SK-N-SH treated with all-trans-retinoic acid at 6 μM for 48 hours (cell line): ENCODE measurements at regions not wholly inside any gene's neighbourhood (a gene's known extent, or its start where the extent isn't known, plus 50 kb on each side); places are given as distances from the start of the nearest gene placed in this dataset.

ENCODE experiments used
- CSDC2 ChIP-seq: fragments of 250-450 bp; sonication (Bioruptor Pico); IDR thresholded peaks from 2 replicates; pipeline ENCODE4 v1.5.0; 2020; ENCODE audit warnings: mild to moderate bottlenecking, moderate library complexity
- ESRRG ChIP-seq: fragments of 250-450 bp; sonication (Bioruptor Pico); IDR thresholded peaks from 2 replicates; pipeline ENCODE4 v1.6.1; 2021; ENCODE audit warnings: mild to moderate bottlenecking
- GLIS3 ChIP-seq: fragments of 250-450 bp; sonication (Bioruptor Pico); IDR thresholded peaks from 2 replicates; pipeline ENCODE4 v1.5.0; 2020; ENCODE audit warnings: mild to moderate bottlenecking, moderate library complexity
- OSR1 ChIP-seq: fragments of 250-450 bp; sonication (Bioruptor Pico); IDR thresholded peaks from 2 replicates; pipeline ENCODE4 v1.8.0; 2022; ENCODE audit warnings: moderate library complexity, mild to moderate bottlenecking, inconsistent platforms
- RARB ChIP-seq: fragments of 250-450 bp; sonication (Bioruptor Pico); IDR thresholded peaks from 2 replicates; pipeline ENCODE4 v1.8.0; 2021; ENCODE audit warnings: mild to moderate bottlenecking, moderate library complexity
- SNAI2 ChIP-seq: fragments of 250-450 bp; sonication (Bioruptor Pico); IDR thresholded peaks from 2 replicates; pipeline ENCODE4 v1.5.0; 2020; ENCODE audit warnings: mild to moderate bottlenecking, moderate library complexity
- TCF4 ChIP-seq: fragments of 250-450 bp; sonication (Bioruptor Pico); IDR thresholded peaks from 2 replicates; pipeline ENCODE4 v1.8.0; 2021; ENCODE audit warnings: mild to moderate bottlenecking, moderate library complexity, borderline replicate concordance
- ZNF70 ChIP-seq: fragments of 450-650 bp; formaldehyde crosslinking; IDR thresholded peaks from 2 replicates; pipeline ENCODE4 v1.5.0; 2020; ENCODE audit warnings: mild to moderate bottlenecking, moderate library complexity
- ZNF8 ChIP-seq: fragments of 450-650 bp; formaldehyde crosslinking; IDR thresholded peaks from 2 replicates; pipeline ENCODE4 v1.5.0; 2020; ENCODE audit warnings: mild to moderate bottlenecking, moderate library complexity
- TF ChIP-seq, protein P1 (sequence below): fragments of 250-450 bp; sonication (Bioruptor Pico); IDR thresholded peaks from 2 replicates; pipeline ENCODE4 v1.8.0; 2020; ENCODE audit warnings: mild to moderate bottlenecking, moderate library complexity, borderline replicate concordance
- TF ChIP-seq, protein P2 (sequence below): fragments of 250-450 bp; sonication (Bioruptor Pico); IDR thresholded peaks from 2 replicates; pipeline ENCODE4 v1.5.1; 2020; ENCODE audit warnings: low read depth, mild to moderate bottlenecking, moderate library complexity

DNA sequence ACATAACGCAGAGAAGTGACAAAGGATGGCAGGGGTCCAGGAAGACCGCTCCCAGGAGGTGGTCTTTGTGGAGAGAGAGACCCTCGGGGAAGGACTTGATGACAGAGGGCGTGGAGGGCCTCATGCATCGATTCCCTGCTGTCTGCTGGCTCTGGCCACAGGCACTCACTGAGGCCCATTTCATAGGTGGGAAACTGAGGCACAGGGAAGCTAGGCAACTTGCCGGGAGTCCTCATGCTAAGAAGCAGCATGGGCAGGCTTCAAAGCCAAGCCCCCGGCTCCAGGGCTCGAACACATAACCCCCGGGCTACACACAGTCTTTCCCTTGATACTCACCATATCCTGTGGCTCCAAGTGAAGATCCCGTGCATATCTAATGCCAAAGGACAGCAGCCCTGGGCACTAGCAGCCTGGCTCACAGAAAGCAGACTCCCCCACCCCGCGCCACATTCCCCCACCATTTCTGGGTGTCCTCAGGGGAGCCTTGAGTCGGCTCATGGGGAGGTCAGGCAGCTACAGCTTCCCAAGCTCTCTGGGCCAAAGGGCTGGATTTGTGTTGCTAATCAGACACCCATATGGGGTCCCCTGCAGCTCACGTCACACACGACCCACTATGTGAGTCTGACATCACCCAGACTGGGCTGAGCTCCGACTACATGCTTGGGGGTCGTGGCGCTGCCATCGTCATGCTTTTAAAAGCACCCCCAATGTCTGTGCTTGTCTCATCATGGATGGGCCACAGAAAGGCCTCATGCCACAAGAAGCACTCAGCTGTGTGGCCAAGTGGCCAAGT is 130.9 kb upstream of the PMEPA1 start:
- TF ChIP-seq SNAI2 (CRISPR knock-in tag), result no peak
- no peak for TF ChIP-seq OSR1 (CRISPR knock-in tag)
- no peak for TF ChIP-seq CSDC2
- no peak for TF ChIP-seq GLIS3
- TF ChIP-seq RARB (CRISPR knock-in tag), result no peak
- TF ChIP-seq, protein P1, sequence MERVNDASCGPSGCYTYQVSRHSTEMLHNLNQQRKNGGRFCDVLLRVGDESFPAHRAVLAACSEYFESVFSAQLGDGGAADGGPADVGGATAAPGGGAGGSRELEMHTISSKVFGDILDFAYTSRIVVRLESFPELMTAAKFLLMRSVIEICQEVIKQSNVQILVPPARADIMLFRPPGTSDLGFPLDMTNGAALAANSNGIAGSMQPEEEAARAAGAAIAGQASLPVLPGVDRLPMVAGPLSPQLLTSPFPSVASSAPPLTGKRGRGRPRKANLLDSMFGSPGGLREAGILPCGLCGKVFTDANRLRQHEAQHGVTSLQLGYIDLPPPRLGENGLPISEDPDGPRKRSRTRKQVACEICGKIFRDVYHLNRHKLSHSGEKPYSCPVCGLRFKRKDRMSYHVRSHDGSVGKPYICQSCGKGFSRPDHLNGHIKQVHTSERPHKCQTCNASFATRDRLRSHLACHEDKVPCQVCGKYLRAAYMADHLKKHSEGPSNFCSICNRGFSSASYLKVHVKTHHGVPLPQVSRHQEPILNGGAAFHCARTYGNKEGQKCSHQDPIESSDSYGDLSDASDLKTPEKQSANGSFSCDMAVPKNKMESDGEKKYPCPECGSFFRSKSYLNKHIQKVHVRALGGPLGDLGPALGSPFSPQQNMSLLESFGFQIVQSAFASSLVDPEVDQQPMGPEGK (CRISPR knock-in tag), result no peak
- no peak for TF ChIP-seq ZNF70 (CRISPR knock-in tag)
- TF ChIP-seq ESRRG (CRISPR knock-in tag), result no peak
- TF ChIP-seq TCF4 (CRISPR knock-in tag), result no peak
- no peak for TF ChIP-seq ZNF8 (CRISPR knock-in tag)
- TF ChIP-seq, protein P2, sequence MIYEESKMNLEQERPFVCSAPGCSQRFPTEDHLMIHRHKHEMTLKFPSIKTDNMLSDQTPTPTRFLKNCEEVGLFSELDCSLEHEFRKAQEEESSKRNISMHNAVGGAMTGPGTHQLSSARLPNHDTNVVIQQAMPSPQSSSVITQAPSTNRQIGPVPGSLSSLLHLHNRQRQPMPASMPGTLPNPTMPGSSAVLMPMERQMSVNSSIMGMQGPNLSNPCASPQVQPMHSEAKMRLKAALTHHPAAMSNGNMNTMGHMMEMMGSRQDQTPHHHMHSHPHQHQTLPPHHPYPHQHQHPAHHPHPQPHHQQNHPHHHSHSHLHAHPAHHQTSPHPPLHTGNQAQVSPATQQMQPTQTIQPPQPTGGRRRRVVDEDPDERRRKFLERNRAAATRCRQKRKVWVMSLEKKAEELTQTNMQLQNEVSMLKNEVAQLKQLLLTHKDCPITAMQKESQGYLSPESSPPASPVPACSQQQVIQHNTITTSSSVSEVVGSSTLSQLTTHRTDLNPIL, result no peak
